ENCODE measurements at regions not wholly inside any gene's neighbourhood (a gene's known extent, or its start where the extent isn't known, plus 50 kb on each side); places are given as distances from the start of the nearest gene placed in this dataset.
"Not testable (repeated sequence)": the region's sequence is repeated elsewhere in the genome, so short reads cannot be mapped to it uniquely, and the experiment has no call there.

DNA sequence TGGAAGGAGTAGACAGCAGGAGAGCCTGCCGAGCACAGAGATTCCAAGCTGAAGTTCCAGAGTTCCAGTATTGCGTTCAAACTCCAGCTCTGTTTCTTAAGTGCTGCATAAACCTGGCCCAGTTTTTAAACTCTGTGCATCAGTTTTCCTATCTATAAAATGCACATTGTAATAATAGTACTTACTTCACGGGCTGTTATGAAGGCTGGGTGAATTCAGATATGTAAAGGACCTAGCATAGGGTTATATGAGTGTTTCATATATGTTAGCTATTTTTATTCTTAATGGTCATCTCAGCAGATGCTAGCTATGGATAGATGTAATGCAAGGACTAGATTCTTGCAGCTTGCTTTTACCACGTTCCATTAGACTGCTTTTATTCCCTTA is 293.1 kb upstream of the SEMA3C start:
- DNase-seq = no peak

DNA sequence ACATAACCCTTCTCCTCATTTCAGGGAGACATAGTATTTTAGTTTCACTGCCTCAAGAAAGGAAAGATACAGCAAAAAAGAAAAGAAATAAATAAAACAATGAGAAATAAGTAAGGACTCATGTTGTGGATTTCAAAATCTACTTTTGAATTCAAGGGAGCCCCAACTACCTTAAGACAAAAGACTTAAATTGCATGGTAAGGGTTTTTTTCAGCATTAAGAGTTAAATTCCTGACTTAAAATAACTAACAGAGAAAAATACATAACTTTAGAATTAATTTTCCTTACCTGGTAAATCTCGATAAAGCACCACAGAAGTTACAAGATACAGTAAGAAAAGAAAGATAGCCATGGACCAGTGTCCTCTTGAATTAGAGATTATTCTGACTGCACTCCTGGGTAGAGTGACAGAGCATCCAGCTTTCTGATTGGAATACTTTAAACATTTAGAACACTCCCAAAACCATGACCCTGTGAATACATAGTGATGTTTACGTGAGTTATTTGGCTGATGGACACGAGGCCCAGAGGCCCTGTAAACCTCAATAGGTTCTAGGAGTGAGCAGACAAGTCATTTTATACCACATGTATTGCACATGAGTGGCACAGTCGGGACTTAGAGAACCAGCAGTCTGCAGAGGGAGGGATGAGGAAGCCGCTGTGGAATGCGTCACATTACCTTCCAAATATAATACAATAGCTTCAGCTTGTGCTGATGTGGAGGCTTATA is 292.5 kb upstream of the SEMA3C start:
- DNase-seq = no peak

DNA sequence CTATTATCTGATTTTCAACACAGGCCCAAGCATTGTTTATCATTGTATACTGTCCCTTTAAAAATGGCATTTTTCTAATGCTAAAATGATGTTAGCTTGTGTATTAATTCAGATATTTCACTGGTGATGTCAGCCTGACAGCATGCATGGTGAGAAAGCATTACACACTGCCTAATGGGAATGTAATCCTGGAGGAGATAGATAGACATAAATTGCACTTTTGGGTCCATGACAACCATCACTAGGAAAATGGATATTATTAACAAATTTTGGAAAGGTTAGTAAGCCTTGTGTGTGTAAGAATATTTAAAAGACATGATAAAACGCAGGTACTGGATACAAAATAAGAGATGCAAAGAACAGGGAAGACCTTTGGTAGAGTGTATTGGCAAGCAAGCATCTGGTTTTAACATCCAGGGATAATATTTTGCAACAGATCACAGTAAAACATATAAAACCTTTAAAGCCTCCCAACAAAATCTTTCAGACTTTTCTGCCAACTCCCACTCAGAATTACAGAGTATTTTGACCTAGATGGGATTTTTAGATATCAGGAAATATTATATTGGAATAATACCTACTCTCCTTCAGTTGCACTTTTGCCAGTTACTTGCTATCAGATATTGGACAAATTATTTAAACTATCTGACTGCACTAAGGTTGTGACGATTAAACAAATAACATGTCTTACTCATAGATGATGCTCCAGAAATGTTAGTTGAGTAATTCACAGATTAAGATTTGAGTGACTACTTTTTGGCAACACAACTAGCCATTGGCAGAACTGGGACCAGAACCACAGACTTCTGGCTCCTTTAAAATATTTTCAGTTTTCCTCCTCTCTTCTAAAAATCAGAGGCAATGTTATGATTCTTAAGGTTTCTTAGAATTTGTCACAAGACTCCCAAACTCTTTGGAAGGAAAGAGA is 291.6 kb upstream of the SEMA3C start:
- no peak for DNase-seq

DNA sequence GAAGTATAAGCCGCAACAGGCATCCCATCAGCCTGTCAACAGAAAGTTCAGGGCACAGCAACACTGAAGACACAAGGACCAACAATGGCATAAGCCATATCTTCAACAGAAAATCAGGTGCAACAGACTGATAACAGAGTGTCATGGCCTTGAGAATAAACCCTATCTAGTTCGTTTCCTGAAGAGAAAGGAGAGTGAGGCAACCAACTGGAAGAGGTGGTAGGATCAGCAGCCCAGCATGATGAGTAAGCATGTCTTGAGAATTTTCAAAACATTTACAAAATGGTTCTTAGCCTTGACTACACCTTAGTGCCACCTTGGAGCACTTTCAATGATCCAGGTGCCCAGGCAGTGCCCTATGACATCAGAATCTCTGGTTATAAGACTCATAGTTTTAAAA is 290.2 kb upstream of the SEMA3C start:
- no peak for DNase-seq

DNA sequence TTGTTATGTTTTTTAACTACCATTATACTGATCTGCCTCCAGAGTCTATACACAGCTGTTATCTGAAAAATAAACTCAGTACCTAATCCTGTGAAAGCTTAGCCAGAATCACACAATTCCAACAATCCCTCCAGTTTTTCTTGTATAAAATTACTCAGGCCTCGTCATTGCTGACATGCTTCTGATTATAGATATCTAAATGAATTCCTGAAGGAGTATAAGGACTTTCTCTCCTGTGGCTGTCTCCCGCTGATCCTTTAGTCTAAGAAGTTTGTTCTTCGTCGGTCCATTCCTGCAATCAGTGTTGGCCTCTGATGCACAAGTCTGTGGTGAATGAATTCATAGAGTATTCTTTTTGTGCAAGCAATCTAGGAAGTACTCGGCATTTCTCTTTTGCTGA is 288.9 kb upstream of the SEMA3C start:
- DNase-seq = no peak

DNA sequence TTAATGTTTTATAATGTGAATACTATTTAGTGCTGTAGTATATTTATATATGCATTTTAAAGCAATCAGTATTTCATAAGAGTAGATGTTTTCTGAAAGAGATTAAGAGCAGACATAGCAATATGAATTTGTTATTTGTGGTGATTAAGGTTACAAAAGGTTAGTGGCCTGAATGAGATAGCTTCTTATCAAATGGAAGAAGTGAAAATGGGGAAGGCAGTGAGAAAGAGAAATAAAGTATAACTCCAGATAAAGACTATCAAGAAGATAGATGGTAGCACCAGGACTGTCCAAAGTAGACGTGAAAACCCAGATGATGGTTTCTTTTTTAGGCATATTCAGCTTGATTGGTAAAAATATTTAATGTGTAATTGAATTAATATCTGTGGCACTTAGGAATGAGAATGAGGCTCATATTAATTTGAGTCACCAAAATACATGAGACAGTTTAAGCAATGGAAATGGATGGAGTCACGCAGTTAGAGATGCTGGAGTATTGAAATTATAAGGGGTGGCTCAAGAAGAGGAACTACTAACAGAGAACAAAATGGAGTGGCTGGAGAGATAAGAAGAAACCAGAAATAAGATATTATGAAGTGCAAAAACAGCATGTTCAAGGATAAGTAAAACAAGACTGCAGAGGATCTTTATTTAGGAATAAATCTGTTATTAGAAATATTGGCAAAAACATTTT is 288.0 kb upstream of the SEMA3C start:
- no peak for DNase-seq

DNA sequence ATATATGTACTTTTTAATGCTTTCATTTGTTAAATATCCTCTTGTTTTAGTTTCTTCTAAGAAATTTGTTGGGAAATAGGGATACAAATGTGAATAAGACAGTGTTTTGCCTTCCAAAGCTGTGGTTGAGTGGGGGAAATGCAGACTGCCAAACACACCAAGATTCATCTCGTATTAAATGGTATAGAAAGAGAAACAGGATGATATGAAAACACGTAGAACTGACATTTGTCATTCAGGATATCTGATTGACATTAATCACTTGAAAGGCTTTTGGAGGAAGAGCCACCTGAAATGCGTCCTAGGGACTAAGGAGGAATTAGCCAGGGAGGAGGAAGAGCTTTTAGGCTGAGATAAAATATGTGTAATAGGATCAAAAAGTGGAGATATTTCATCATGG is 287.4 kb upstream of the SEMA3C start:
- DNase-seq = no peak

DNA sequence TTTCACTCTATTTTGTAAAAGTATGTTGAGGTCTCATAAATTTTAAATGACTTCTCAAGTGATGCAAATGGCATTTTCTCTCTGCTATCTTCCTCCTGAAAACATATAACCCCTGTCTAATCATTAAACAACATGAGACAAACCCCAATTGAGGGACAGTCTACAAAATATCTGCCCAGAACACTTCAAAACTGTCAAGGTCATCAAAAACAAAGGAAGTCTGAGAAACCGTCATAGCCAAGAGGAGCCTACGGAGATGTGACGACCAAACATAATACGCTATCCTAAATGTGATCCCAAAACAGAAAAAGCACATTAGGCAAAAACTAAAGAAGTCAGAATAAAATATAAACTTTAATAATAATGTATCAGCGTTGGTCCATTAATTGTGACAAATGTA is 282.3 kb upstream of the SEMA3C start:
- no peak for DNase-seq

DNA sequence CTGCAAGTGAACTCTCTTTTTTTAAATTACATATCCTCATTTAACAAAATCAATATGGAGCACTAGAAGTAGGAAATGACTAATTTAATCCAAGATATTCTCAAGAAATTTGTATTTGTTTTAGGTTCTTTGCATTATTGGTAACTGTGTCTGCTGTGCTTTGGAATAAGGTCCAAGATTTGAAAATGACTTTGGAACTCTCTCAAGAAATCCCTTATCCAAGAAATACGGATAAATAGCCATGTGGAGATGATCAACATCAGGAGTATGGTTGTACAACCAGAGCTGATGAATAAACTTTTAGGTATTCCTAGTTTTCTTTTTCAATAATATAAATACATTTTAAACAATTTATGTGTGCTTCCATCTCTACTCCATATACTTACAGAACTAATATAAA is 279.9 kb upstream of the SEMA3C start:
- no peak for DNase-seq

DNA sequence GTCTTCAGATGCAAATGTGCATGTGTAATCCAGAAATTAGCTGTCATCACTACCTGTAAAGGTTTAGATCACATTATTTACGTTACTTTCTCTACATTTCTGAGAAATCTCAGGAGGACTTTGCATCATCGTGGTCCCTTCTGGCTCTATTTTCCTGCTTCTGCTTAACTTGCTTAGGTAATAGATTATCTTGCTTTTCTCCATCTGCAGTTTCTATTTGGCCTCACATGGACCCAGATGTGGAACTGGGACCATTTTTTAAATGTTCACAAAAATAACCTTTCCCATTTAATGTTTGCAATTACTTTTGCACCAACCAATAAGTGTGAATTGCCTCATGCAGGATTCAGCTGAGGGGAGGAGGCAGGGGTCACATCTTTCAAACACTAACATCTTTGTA is 278.4 kb upstream of the SEMA3C start:
- DNase-seq = no peak

DNA sequence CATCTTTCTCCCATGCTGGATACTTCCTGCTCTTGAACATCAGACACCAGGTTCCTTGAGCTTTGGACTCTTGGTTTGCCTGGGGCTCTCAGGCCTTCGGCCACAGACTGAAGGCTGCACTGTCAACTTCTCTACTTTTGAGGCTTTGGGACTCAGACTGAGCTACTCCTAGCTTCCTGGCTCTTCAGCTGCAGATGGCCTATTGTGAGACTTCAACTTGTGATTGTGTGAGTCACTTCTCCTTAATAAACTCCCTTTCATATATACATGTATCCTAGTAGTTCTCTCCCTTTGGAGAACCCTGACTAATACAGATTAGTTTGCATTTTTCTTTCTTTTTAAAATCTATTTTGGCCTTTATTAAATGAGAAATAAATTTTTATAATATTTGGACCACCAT is 276.2 kb upstream of the SEMA3C start:
- no peak for DNase-seq

DNA sequence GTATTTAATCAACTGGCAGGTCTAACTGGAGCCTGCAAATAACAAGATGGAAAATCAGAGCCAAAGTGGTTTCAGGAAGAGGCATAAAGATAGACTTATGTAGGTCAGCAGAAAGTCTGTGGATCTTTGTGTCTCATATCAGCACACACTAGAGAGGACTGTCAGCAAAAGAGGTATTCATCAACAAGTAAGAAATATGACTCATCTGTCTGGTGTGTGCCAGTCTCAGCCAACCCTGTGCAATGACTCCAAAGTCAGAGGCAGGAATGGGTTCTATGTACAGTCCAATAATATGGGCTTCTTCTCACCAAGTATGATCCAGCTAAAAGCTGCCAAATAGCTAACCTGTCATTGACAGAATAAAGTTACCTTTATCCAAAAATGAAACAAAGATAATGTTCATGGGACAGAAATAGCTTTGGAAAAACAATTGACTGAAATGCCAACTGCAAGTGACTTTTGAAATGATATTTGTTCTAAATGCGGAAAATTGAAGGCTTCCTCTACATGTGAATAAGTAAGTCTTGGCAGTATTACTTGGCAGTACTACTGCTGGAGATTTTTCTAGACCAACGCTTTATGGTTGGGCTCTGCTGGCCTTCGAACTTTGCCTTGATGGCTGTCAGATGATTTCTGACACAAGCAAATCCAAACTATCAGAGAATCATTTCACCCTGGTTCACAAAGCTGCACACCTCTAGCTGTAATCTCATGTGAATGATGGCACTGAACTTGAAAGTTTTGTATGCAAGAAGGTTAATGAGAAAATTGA is 272.3 kb upstream of the SEMA3C start:
- DNase-seq = no peak

DNA sequence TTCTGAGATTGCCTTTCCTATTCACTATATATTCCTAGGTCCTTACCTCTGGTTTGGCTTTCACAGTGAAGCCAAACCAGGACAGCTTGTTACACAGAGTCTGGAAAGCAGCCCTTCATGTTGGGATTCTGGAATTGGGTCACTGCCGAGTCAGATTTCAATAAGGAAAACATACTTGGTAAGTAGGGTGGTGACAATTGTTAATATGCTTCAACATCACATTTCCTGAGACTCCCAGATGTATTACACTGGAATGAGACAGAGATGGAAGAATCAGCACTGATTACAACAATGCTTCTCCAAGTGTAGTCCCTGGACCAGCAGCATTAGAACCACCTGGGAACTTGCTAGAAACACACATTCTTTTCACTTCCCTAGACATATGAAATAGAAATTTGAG is 268.9 kb upstream of the SEMA3C start:
- DNase-seq = no peak

DNA sequence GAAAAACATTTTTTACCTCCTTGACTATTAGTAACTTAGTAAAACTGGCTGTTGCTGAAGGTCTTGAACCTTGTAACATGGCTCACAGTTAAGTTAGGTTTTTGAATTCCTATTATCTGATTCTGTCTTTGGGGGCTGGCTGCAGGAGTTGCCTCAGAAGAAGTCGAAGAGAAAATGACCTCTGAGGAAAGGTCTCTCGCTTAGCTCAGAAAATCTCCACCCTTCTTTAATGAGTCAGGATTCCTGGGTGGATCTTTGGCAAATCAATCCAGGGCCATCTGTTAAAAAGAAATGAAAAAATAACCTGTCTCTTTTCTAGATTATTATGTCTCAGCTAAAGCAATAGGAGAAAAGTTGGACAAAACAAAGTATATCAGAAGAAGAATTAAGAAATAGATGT is 267.8 kb upstream of the SEMA3C start:
- no peak for DNase-seq

DNA sequence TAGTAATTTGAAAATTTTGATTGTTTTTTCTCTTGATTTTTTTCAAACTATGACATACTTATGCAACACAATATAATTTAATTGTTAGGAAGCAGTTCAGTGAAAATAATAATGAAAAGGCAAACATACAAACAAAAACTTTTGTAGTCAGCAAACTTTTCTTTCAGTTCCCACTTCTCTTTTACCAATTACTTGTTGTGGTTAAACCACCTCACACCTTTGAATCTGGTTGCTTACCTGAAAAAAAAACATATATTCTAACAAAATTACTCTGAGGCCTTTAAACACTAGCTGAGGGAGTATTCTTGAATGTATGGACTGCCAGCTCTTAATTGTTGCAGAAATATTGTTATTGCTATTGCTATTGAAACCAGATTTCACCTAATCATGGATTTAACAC is 266.2 kb upstream of the SEMA3C start:
- DNase-seq = no peak

DNA sequence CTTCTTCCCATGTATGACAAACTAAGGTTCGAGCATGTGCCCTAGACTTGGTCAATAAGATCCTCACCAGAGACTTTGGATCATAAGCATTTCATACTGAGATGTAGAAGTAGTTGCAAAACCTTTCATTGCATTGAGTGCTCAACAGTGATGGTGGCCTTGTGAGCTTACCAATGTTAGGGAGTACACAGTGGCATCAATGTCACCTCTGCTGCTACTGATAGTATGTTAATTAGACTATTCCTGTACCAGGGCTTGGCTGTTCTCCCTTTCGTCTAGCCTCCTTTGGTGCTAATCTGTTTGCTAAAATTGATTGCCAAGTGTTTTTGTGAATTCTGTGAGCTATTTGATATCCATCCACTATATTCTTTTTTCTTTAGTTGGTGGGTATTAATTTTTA is 264.5 kb upstream of the SEMA3C start:
- DNase-seq = no peak

DNA sequence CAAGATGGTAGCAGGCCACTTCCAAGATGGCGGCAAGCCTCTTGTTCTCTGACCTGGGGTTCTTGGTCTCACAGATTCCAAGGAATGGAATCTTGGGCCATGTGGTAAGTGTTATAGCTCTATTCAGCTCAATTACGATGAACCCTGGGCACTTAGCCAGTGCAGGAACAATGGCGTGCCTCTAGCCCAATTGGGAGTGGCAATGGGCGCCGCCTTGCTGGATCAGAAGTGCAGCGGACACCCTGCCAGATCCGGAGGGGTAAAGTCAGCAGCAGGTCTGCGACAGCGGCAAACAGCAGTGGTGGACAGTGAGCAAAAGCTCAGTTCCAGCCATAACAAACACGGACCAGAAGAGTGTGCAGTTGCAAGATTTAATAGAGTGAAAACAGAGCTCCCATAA is 263.2 kb upstream of the SEMA3C start:
- not testable (repeated sequence) for DNase-seq

DNA sequence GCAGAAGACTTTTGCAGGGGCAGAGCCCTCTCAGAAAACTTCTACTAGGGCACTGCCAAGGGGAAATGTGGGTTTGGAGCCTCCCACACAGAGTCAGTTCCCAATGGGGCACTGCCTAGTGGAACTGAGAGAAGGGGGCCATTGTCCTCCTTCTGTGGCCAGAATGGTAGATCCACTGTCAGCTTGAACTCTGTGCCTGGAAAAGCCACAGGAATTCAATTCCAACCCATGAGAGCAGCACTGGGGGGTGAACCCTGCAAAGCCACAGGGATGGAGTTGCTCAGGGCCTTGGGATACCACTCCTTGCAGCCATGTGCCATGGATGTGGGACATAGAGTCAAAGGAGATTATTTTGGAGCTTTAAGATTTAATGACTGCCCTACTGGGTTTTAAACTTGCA is 262.2 kb upstream of the SEMA3C start:
- no peak for DNase-seq

DNA sequence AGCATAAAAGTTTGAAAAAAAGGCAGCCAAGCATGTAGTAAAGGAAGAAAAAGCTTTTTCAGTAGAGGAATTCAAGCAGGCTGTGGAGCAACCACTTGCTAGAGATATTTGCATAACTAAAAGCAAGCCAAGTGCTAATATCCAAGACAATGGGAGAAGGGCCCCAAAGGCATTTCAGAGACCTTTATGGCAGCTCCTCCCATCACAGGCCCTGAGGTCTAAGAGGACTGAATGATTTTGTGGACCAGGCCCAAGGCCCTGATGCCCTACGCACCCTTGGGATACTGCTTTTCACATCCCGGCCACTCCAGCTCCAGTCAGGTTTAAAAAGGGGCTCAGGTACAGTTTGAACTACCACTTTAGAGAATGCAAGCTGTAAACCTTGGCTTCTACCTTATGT is 261.7 kb upstream of the SEMA3C start:
- DNase-seq = no peak

DNA sequence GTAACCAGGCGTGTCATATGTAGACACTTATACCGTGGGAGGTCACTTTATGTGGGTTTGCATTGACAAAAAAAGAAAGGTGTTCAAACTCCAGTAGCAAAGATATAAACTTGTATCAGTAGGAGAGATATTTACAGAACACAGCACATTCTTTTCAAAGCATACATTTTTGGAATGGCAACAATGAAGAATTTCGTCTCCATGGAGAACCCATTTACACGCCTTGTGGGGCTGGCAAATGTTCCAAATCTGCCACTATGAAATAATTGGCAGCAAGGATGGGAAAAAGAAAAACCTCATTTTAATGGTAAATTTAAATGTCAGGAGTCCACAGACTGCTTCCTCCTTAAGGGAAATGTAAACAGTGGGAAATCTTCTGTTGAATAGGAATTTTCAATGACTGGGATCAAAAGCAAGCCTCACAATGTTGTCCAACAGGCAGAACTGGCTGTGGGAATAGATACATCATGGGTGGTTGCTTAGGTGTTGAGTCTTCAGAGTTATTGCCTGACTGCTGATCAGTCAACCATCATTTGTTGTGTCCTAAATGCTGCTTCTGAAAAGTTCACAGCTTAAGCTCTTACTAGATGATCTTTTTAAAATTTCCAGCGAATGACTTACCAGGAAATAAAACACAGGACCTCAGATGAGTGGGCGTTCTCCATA is 256.6 kb upstream of the SEMA3C start:
- DNase-seq = no peak

DNA sequence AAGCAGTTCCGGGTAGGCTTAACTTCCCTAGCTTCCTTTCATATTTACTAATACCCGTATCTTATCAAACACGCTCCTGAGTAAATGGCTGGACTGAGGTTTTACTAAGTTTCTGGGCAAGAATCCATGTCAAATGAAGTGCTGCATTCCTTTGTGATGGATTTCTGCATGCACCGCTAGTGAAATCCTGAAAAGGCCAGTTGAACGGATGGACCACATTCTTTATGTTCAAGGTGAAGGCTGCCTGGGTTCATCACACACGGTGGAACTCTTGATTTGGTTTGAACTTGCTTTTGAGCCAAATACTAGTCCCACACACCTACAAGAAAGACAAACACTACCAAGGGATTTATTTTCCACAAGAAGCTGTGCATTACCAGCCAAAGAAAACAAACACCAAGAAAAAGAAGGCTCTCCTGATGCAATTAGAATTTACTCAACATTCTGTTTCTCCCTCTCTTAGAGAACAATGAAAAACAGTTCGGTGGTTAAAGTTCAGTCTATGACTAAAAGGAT is 255.0 kb upstream of the SEMA3C start:
- no peak for DNase-seq

DNA sequence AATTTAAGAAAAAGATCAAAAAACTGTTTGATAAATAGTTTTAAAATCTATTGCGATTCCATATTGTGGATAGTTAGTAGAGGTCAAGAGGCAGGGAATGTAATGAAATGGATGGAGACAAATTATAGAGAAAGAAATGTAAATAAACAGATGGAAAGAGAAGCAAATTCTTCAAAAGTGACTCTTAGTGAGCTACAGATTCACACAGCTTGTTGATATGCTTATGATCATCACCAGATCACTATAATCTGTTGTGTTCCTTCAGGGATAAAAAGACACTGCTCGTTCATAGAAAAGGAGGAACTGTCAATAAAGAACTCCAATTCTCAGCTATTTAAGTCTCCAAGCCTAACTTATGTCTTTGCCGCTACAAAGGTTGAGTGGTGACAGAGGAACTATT is 251.4 kb upstream of the SEMA3C start:
- no peak for DNase-seq
